Osteoblast (primary cell): ENCODE measurements at regions not wholly inside any gene's neighbourhood (a gene's known extent, or its start where the extent isn't known, plus 50 kb on each side); places are given as distances from the start of the nearest gene placed in this dataset.

ENCODE experiments used
- DNase-seq: peaks from one replicate; pipeline ENCODE4 v3.0.0; 2011; ENCODE audit warnings: low spot score, mixed read lengths; ENCODE audit not compliant: insufficient read length; ENCODE audit errors: missing footprints
- H2AFZ ChIP-seq: 2 replicates; pipeline ENCODE4 v1.6.0; 2011; ENCODE audit warnings: mild to moderate bottlenecking, low read length
- H3K27ac ChIP-seq: 2 replicates; pipeline ENCODE4 v1.5.1; 2011; ENCODE audit warnings: mild to moderate bottlenecking, low read depth, low read length, moderate library complexity
- H3K27me3 ChIP-seq: 2 replicates; pipeline ENCODE4 v1.6.0; 2012; ENCODE audit warnings: mild to moderate bottlenecking, control low read depth, inconsistent platforms, low read length, moderate library complexity; ENCODE audit not compliant: insufficient read depth
- H3K36me3 ChIP-seq: 2 replicates; pipeline ENCODE4 v1.5.1; 2011; ENCODE audit warnings: mild to moderate bottlenecking, low read length, control low read depth, moderate library complexity; ENCODE audit not compliant: insufficient read depth
- H3K4me1 ChIP-seq: 2 replicates; pipeline ENCODE4 v1.5.1; 2011; ENCODE audit warnings: mild to moderate bottlenecking, low read length, control low read depth, moderate library complexity; ENCODE audit not compliant: insufficient read depth
- H3K4me2 ChIP-seq: 2 replicates; pipeline ENCODE4 v1.6.0; 2011; ENCODE audit warnings: mild to moderate bottlenecking, low read length; ENCODE audit not compliant: insufficient read depth
- H3K4me3 ChIP-seq: fragments of 200-600 bp; sonication (generic); 3 replicates; pipeline ENCODE4 v1.5.1; 2012; ENCODE audit warnings: mild to moderate bottlenecking, low read length, inconsistent platforms; ENCODE audit not compliant: insufficient read depth
- H3K79me2 ChIP-seq: 2 replicates; pipeline ENCODE4 v1.6.0; 2012; ENCODE audit warnings: mild to moderate bottlenecking, low read length, control low read depth, inconsistent platforms; ENCODE audit not compliant: insufficient read depth
- H3K9me3 ChIP-seq: 2 replicates; pipeline ENCODE4 v1.5.1; 2011; ENCODE audit warnings: low read depth, low read length, control low read depth
- H4K20me1 ChIP-seq: 2 replicates; pipeline ENCODE4 v1.6.0; 2012; ENCODE audit warnings: mild to moderate bottlenecking, low read length, control low read depth; ENCODE audit not compliant: insufficient read depth
- CTCF ChIP-seq: IDR thresholded peaks from 2 replicates; pipeline ENCODE4 v1.5.1; 2011; ENCODE audit warnings: mild to moderate bottlenecking, low read depth, low read length, moderate library complexity; ENCODE audit errors: extremely low read depth

GRCh38 chr3:34239287-34239686 lies 440.9 kb downstream of the PDCD6IP start:
- H3K9me3 ChIP-seq = no peaks in the 10 kb centered on the region
- no peaks in the 10 kb centered on the region for H3K27me3 ChIP-seq
- H2AFZ ChIP-seq = no peak overlapping the region
- no peak overlapping the region for H3K27ac ChIP-seq
- H3K4me1 ChIP-seq = no peaks in the 10 kb centered on the region
- DNase-seq = no peak
- H3K4me3 ChIP-seq = no peak overlapping the region
- no peak for TF ChIP-seq CTCF
- no peak overlapping the region for H3K4me2 ChIP-seq
- no peaks in the 10 kb centered on the region for H4K20me1 ChIP-seq
- H3K79me2 ChIP-seq = no peaks in the 10 kb centered on the region
- H3K36me3 ChIP-seq = no peaks in the 10 kb centered on the region

- no peak for TF ChIP-seq CTCF
- Histone ChIP-seq H3K27ac (no peak overlapping the region), H3K9me3 (no peaks in the 10 kb centered on the region), H3K4me2 (no peak overlapping the region), H4K20me1 (no peaks in the 10 kb centered on the region), H3K79me2 (no peaks in the 10 kb centered on the region), H2AFZ (no peak overlapping the region), H3K36me3 (no peaks in the 10 kb centered on the region), H3K4me3 (no peak overlapping the region), H3K4me1 (no peaks in the 10 kb centered on the region), H3K27me3 (no peaks in the 10 kb centered on the region)
- no peak for DNase-seq
These were observed 441.4 kb downstream of the PDCD6IP start for GRCh38 chr3:34239875-34240274.

- Histone ChIP-seq H3K27ac (no peak overlapping the region), H3K36me3 (no peaks in the 10 kb centered on the region), H3K4me1 (no peaks in the 10 kb centered on the region), H3K79me2 (no peaks in the 10 kb centered on the region), H2AFZ (no peak overlapping the region), H3K4me2 (no peak overlapping the region), H4K20me1 (no peaks in the 10 kb centered on the region), H3K4me3 (no peak overlapping the region), H3K9me3 (no peaks in the 10 kb centered on the region), H3K27me3 (no peaks in the 10 kb centered on the region)
- no peak for TF ChIP-seq CTCF
- no peak for DNase-seq
These were observed 449.0 kb downstream of the PDCD6IP start for GRCh38 chr3:34247401-34247800.

- no peaks in the 10 kb centered on the region for H3K4me1 ChIP-seq
- no peaks in the 10 kb centered on the region for H3K27me3 ChIP-seq
- DNase-seq = no peak
- no peak overlapping the region for H2AFZ ChIP-seq
- H3K79me2 ChIP-seq = no peaks in the 10 kb centered on the region
- TF ChIP-seq CTCF = no peak
- H3K4me2 ChIP-seq = no peak overlapping the region
- no peaks in the 10 kb centered on the region for H3K36me3 ChIP-seq
- no peak overlapping the region for H3K4me3 ChIP-seq
- no peaks in the 10 kb centered on the region for H3K9me3 ChIP-seq
- H4K20me1 ChIP-seq = no peaks in the 10 kb centered on the region
- H3K27ac ChIP-seq = no peak overlapping the region
These were observed 449.9 kb downstream of the PDCD6IP start for GRCh38 chr3:34248352-34248751.
